Stomach smooth muscle (tissue), 2 donors: ENCODE measurements at regions not wholly inside any gene's neighbourhood (a gene's known extent, or its start where the extent isn't known, plus 50 kb on each side); places are given as distances from the start of the nearest gene placed in this dataset.

Experiments
- H3K27ac ChIP-seq: one replicate; pipeline ENCODE4 v1.7.0; 2013; ENCODE audit warnings: mild to moderate bottlenecking, low read length, inconsistent platforms
- H3K27me3 ChIP-seq, 2 donors: one replicate each; pipeline ENCODE4 v1.7.0; 2013; ENCODE audit warnings: low read length in 2 of 2; ENCODE audit not compliant: insufficient read depth in 2 of 2, control insufficient read depth in 1 of 2
- H3K36me3 ChIP-seq, 2 donors: one replicate each; pipeline ENCODE4 v1.7.0; 2013; ENCODE audit warnings: low read length in 2 of 2; ENCODE audit not compliant: control insufficient read depth in 2 of 2, insufficient read depth in 2 of 2
- H3K4me1 ChIP-seq: one replicate; pipeline ENCODE4 v1.7.0; 2013; ENCODE audit warnings: low read length; ENCODE audit not compliant: control insufficient read depth, insufficient read depth
- H3K4me3 ChIP-seq, 2 donors: one replicate each; pipeline ENCODE4 v1.7.0; 2013; ENCODE audit warnings: low read length in 2 of 2
- H3K9ac ChIP-seq, 2 donors: one replicate each; pipeline ENCODE4 v1.7.0; 2013; ENCODE audit warnings: low read length in 2 of 2, mild to moderate bottlenecking in 1 of 2
- H3K9me3 ChIP-seq, 2 donors: one replicate each; pipeline ENCODE4 v1.7.0; 2013; ENCODE audit warnings: low read length in 2 of 2; ENCODE audit not compliant: control insufficient read depth in 2 of 2
- donor health status: healthy.
- donor health status: Pancreatic carcinoma.

DNA sequence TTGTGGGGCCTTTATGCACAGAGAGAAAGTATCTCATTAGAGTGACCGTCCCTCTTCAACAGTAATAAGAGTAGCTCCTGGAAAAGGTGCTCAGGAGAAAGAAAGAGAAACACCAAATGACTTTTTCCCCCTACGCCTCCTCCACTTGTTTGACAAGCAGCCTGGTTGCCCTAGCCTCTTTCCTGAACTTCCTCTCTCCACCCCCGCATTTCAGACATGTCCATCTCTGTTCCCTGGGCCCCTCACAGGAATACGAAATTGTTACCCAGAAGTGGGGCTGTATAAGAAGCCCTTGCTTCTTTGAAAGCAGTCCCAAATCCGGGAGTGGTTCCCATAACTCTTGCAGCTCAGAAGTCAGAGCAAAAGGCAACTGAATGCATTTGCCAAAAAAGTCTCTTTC lies 119.6 kb upstream of the ADO start:
- Histone ChIP-seq H3K4me1 (no peaks in the 10 kb centered on the region), H3K27me3 (no peaks in the 10 kb centered on the region), H3K36me3 (no peaks in the 10 kb centered on the region), H3K27ac (no peak overlapping the region), H3K4me3 (no peak overlapping the region), H3K9me3 (no peaks in the 10 kb centered on the region), H3K9ac (no peak overlapping the region)

DNA sequence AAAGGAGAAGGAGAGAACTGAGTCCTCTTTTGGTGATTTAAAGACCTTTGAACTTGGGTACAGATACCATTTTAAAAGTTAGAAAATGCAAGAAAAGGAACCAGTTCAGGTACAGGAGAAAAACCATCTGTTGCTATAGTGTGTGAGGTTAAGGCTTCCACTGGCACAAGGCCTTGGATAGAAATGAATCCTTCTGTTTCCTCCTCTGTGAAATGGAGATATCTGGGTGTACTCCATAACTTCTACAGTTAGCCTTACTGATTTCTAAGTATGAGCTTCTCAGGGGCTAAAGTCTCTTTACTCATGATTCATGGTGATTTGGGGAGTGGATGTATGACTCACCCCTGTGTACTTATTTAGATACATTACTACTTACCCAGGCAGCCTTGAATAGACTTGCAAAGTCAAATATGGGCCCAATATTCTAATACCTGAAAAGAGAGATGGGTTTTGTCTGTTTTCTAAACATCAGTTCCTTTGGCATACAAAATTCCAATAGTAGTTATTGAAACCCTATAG lies 117.2 kb upstream of the ADO start:
- Histone ChIP-seq H3K27ac (no peak overlapping the region), H3K4me1 (no peaks in the 10 kb centered on the region)

DNA sequence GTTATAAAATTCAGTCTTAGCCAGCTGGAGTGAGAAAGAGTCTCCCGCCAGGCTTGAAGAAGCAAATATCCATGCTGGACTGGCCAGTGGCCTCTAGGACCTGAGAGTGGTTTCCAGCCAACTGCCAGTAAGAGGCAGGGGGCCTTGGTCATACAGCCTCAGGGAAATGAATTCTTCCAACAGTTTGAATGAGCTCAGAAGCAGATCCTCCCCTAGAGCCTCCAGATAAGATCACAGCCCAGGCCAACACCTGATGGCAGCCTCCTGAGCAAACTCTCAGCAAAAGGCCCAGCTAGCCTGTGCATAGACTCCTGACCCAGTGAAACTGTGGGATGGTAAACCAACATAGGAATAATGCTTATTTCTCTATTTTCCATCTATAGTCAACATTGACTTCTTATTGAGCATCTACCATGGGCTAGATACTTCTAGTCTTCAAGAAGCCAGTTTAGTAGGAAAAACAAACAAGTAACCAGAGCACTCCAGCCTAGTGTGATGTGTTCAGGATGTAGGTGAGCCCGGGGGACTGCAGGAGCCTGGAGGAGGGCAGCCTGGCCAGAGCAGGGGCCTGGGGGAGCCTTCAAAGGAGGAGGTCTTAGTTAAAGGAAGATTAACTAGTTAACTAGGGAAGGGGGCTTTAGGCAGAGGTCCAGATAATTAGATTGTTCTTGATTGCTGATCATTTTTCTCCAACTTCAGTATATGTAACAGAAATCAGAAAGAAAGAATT lies 115.4 kb upstream of the ADO start:
- Histone ChIP-seq H3K27ac (no peak overlapping the region), H3K4me1 (no peaks in the 10 kb centered on the region)

More for the DNA sequence above, 117.2 kb upstream of the ADO start:
- H3K4me3 ChIP-seq = no peak overlapping the region
- no peaks in the 10 kb centered on the region for H3K9me3 ChIP-seq
- no peaks in the 10 kb centered on the region for H3K27me3 ChIP-seq
- H3K9ac ChIP-seq = no peak overlapping the region
- no peaks in the 10 kb centered on the region for H3K36me3 ChIP-seq

DNA sequence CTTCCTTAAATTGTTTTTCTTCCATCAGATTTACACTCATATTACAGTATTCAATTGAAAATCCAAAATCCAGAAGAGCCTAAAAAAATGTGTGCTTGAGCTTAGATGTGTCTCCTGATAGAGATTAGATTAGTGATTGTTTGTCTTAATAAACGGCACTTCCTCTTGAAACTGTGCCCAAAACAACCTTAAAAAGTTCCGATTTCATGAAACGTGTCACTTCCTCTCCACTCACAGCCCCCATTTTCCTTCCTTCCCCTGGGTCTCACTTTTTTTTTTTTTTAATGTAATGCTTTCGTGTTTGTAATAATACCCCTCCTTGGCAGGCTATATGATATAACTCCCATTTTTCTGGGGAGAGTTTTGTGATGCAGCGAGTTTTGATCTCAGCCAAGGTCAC lies 114.8 kb upstream of the ADO start:
- H3K9me3 ChIP-seq = no peaks in the 10 kb centered on the region

More for the DNA sequence above, 115.4 kb upstream of the ADO start:
- no peaks in the 10 kb centered on the region for H3K9me3 ChIP-seq
- H3K4me3 ChIP-seq = no peak overlapping the region
- no peaks in the 10 kb centered on the region for H3K36me3 ChIP-seq
- H3K27me3 ChIP-seq = no peaks in the 10 kb centered on the region
- no peak overlapping the region for H3K9ac ChIP-seq

DNA sequence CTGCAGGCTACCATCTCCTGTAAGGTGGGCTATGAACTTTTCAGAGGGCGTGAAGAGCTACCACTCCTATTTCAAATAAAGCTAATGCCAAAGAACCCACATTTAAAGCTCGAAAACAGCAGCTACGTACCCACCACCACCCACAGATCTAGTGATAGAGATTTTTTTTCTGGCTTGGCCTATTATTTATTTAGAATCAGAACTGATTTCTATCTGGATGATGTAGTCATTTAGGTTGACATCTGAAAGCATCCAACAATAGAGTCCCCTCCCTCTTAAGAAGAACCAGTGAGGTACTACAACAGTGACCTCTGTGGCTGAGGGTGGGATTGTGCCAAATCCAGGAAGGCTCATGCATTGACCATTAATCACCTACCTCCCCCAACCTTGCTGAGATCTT lies 113.8 kb upstream of the ADO start:
- Histone ChIP-seq H3K36me3 (no peaks in the 10 kb centered on the region), H3K27ac (no peak overlapping the region), H3K4me1 (no peaks in the 10 kb centered on the region), H3K4me3 (no peak overlapping the region), H3K27me3 (no peaks in the 10 kb centered on the region), H3K9me3 (no peaks in the 10 kb centered on the region), H3K9ac (no peak overlapping the region)

More for the DNA sequence above, 114.8 kb upstream of the ADO start:
- no peaks in the 10 kb centered on the region for H3K4me1 ChIP-seq
- no peak overlapping the region for H3K4me3 ChIP-seq
- H3K27me3 ChIP-seq = no peaks in the 10 kb centered on the region
- H3K27ac ChIP-seq = no peak overlapping the region
- H3K36me3 ChIP-seq = no peaks in the 10 kb centered on the region
- no peak overlapping the region for H3K9ac ChIP-seq

DNA sequence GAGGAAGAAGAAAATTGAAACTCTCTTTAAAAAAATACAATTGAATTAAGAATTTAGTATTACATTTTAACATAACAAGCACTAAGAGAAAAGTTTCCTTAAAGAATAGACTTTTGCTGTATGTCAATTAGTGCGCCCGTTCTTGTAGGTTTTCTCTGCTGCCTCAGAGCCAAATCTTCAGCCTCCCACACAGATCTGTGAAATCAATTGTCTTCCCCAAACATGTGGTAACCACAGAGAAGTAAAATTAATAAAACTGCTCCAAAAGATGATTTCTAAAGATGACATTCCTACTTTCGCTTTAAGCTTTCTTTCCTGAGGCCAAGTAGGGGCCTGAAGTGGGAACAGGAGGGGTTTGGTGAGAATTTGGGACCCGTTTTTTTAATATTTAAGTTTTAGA lies 113.2 kb upstream of the ADO start:
- no peak overlapping the region for H3K9ac ChIP-seq
- H3K36me3 ChIP-seq = no peaks in the 10 kb centered on the region
- H3K9me3 ChIP-seq = no peaks in the 10 kb centered on the region
- no peak overlapping the region for H3K27ac ChIP-seq
- H3K4me1 ChIP-seq = no peaks in the 10 kb centered on the region
- H3K4me3 ChIP-seq = no peak overlapping the region
- no peaks in the 10 kb centered on the region for H3K27me3 ChIP-seq

DNA sequence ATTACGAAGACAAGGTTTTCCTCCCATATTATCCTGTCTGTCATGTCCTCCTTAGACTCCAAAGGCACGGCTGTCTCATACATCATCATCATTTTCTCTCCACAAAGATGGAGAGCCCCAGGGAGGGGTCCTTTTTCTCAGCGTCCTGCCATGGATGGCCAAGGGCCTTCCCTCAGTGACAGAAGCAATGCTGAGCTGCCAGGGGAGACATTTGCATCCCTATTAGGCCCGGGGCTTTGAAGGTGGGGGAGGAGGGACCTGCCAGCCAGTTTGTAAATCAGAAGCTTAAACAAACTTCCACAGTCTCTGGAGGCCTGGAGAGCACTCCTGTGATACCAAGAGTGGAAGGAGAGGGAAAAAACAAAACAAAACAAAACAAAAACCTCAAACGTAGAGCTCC lies 112.4 kb upstream of the ADO start:
- no peak overlapping the region for H3K9ac ChIP-seq
- no peaks in the 10 kb centered on the region for H3K36me3 ChIP-seq
- H3K27me3 ChIP-seq = no peaks in the 10 kb centered on the region
- H3K9me3 ChIP-seq = no peaks in the 10 kb centered on the region
- H3K4me3 ChIP-seq = no peak overlapping the region
- no peaks in the 10 kb centered on the region for H3K4me1 ChIP-seq
- H3K27ac ChIP-seq = no peak overlapping the region

DNA sequence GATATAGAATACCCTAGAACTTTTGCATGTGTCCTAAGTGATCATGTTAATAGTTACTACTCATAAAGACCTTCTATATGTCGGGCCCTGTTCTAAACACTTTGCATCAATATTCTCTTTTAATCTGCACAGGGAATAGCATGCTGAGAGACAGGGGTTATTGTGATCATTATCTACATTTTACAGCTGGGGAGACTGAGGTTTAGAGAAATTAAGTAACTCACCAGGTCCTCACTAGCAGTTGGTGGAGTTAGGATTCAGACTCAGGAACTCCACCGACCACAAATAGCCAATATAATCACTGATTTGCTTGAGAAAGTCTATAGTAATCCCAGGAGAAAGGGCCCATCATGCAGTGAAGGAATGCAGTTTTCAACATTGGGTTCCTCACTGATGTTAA lies 111.2 kb upstream of the ADO start:
- Histone ChIP-seq H3K9me3 (peaks cover 0 to 2% of the 10 kb centered on the region in 2 donors), H3K36me3 (no peaks in the 10 kb centered on the region), H3K9ac (no peak overlapping the region), H3K4me1 (no peaks in the 10 kb centered on the region), H3K27me3 (no peaks in the 10 kb centered on the region), H3K27ac (no peak overlapping the region), H3K4me3 (no peak overlapping the region)

DNA sequence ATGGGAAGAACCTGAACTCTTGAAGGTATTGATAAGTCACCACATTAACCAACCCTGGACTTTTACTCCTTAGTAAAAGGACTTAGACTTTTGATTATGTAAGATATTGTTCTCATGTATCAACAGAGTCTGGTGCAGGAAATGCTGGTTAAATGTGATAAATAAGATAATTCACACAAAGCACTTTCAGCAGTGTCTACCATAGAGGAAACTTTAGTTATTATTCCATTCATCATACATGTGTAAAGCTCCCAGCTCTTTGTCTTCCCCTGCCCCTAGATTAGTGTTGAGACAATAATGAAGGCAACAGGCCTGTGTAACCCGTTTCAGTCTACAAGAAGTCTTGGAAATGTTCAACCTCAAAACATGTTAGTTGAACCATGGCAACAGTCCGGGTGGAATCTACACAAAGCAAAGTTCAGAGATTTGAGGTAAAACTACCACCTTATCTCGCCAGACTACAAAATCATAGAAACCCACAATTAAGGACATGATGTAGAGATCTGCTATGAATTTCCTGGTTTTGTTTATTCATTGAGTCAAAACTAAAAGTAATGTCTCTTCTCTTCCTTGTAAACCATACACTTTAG lies 109.9 kb upstream of the ADO start:
- Histone ChIP-seq H3K9ac (no peak overlapping the region), H3K27me3 (no peaks in the 10 kb centered on the region), H3K27ac (no peak overlapping the region), H3K4me1 (no peaks in the 10 kb centered on the region), H3K9me3 (peaks cover 0 to 8% of the 10 kb centered on the region in 2 donors), H3K4me3 (no peak overlapping the region), H3K36me3 (no peaks in the 10 kb centered on the region)

DNA sequence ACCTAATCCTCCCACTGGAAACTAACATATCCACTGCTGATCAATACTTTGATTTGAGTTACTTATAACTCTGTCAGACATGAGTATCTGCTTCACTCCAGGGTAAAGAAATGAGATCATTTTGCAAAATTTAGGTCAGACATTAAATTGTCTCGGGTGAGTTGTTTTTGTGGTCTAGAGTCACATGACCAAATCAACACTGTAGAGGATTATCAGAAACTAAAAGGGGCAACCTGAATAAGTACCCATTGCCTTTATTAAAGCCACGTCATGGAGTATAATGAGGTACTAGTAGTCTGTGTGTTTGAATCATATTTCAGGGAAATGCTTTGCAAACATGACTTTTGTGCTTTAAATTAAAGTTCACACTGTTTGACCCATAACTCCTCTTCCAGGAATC lies 107.7 kb upstream of the ADO start:
- Histone ChIP-seq H3K9ac (no peak overlapping the region), H3K27ac (no peak overlapping the region), H3K27me3 (no peaks in the 10 kb centered on the region), H3K36me3 (no peaks in the 10 kb centered on the region), H3K4me3 (no peak overlapping the region), H3K9me3 (peaks cover 3 to 11% of the 10 kb centered on the region in 2 donors), H3K4me1 (no peaks in the 10 kb centered on the region)

DNA sequence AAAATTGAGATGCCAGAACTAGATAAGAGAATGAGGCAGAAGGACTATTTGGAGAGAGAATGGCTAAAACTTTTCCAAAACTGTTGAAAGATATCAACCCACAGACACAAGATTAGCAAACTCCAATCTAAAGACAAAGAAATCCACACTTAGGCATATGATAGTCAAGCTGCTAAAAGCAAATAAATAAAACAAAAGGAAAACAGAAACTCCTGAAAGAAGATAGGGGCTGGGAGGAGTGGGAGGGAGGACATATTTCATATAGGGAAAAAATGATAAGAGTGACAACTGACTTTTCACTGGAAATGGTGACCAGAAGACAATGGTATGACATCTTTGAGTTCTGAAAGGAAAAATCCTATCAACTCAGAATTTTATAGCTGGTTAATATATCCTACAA lies 105.4 kb upstream of the ADO start:
- H3K9ac ChIP-seq = no peak overlapping the region
- no peaks in the 10 kb centered on the region for H3K4me1 ChIP-seq
- H3K9me3 ChIP-seq = peaks cover 3 to 11% of the 10 kb centered on the region in 2 donors
- no peak overlapping the region for H3K4me3 ChIP-seq
- no peaks in the 10 kb centered on the region for H3K27me3 ChIP-seq
- H3K27ac ChIP-seq = no peak overlapping the region
- no peaks in the 10 kb centered on the region for H3K36me3 ChIP-seq
